GM18868 (cell line): ENCODE measurements at regions not wholly inside any gene's neighbourhood (a gene's known extent, or its start where the extent isn't known, plus 50 kb on each side); places are given as distances from the start of the nearest gene placed in this dataset.
"Not testable (repeated sequence)": the region's sequence is repeated elsewhere in the genome, so short reads cannot be mapped to it uniquely, and the experiment has no call there.

Experiments
- ATAC-seq: cut with Tn5 transposase; IDR thresholded peaks from one replicate; pipeline ENCODE4 v1.9.1; 2021; ENCODE audit warnings: mild to moderate bottlenecking, moderate library complexity; ENCODE audit not compliant: unreplicated experiment

- peak; percentile 82 for ATAC-seq
Measured at GRCh38 chr5:152456815-152457443, 51.9 kb upstream of the NMUR2 start.

GRCh38 chr5:152462021-152462721 is 57.1 kb upstream of the NMUR2 start:
- ATAC-seq, result peak; percentile 95

- no peak for ATAC-seq
Measured at GRCh38 chr5:152464048-152464447, 59.0 kb upstream of the NMUR2 start.

- ATAC-seq, result no peak
Measured at GRCh38 chr5:152465140-152465539, 60.1 kb upstream of the NMUR2 start.

GRCh38 chr5:152466085-152466745 is 61.1 kb upstream of the NMUR2 start:
- ATAC-seq, result no peak

GRCh38 chr5:152470167-152470566 is 65.1 kb upstream of the NMUR2 start:
- ATAC-seq, result no peak

GRCh38 chr5:152472083-152472482 is 67.0 kb upstream of the NMUR2 start:
- ATAC-seq, result no peak

- no peak for ATAC-seq
Measured at GRCh38 chr5:152474961-152475360, 69.9 kb upstream of the NMUR2 start.

- ATAC-seq, result no peak
Measured at GRCh38 chr5:152477536-152477935, 72.5 kb upstream of the NMUR2 start.

- not testable (repeated sequence) for ATAC-seq
Measured at GRCh38 chr5:152479866-152480265, 74.8 kb upstream of the NMUR2 start.

- ATAC-seq, result peak; percentile 96
Measured at GRCh38 chr5:152480677-152481076, 75.6 kb upstream of the NMUR2 start.

- no peak for ATAC-seq
Measured at GRCh38 chr5:152487130-152487529, 82.1 kb upstream of the NMUR2 start.

GRCh38 chr5:152488869-152489268 is 83.8 kb upstream of the NMUR2 start:
- no peak for ATAC-seq

- no peak for ATAC-seq
Measured at GRCh38 chr5:152499814-152500535, 94.9 kb upstream of the NMUR2 start.

- ATAC-seq, result no peak
Measured at GRCh38 chr5:152501294-152501693, 96.2 kb upstream of the NMUR2 start.

- ATAC-seq, result no peak
Measured at GRCh38 chr5:152503206-152503605, 98.1 kb upstream of the NMUR2 start.

GRCh38 chr5:152505442-152506042 is 100.5 kb upstream of the NMUR2 start:
- ATAC-seq, result peak; percentile 95

- ATAC-seq, result no peak
Measured at GRCh38 chr5:152511120-152511519, 106.0 kb upstream of the NMUR2 start.

- no peak for ATAC-seq
Measured at GRCh38 chr5:152511531-152512132, 106.6 kb upstream of the NMUR2 start.

GRCh38 chr5:152514827-152515397 is 109.8 kb upstream of the NMUR2 start:
- peak; percentile 59 for ATAC-seq
